ENCODE measurements at regions not wholly inside any gene's neighbourhood (a gene's known extent, or its start where the extent isn't known, plus 50 kb on each side); places are given as distances from the start of the nearest gene placed in this dataset.

DNA sequence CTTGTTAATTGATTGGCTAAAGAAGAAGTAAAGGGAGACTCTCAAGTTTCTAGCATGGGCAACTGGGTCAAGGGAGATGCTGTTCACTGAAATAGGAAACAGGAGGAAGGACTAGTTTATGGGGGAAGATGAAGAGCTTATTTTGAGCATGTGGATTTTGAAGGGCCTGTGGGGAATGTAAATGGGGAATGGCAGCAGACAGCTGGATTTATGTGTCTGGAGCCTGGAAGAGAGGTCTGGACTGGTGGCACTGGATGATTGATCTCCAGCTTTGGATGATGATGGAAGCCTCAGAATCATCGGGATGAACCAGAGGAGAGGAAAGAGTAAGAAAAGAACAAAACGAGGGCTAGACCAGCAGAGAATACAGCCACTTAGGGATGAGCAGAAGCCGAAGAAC, 54.9 kb upstream of the ENAH start:
- DNase-seq, result no peak

DNA sequence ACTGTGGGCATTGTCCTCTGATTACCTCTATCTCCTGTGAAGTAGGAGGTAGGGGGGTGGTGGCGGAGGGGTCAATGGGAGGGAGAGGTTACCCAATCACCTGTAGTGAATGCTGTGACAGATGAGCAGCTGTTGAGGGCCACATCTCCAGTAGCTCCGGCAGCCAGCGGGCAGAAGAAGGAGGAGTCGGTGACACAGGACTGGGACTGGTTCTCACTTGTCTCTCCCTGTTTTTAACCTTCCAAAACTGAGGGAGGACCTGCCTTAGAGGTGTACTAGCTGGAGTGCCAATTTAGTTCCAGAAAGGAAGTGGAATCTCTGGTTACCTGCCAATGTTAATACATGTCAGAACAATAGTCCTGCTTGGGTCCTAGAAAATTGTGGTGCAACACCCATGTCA, 56.2 kb upstream of the ENAH start:
- DNase-seq, result peak; percentile 44

DNA sequence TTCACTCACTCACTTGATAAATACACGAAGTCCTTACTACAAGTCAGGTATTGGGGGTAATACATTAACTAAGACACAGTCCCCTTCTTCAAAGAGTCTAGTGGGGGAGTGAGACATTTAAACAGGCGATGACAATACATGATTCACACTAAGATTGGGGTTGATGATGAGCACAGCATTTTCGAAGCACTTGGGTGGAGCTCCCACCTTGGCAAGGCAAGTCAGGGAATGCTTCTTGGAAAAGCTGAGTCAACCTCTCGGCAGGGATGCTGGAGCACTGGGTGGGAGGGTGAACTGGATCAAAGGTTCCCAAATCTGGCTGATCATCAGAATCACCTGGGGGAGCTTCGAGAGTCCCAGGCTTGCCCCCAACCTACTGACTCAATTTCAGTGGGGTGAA, 57.9 kb upstream of the ENAH start:
- no peak for DNase-seq

DNA sequence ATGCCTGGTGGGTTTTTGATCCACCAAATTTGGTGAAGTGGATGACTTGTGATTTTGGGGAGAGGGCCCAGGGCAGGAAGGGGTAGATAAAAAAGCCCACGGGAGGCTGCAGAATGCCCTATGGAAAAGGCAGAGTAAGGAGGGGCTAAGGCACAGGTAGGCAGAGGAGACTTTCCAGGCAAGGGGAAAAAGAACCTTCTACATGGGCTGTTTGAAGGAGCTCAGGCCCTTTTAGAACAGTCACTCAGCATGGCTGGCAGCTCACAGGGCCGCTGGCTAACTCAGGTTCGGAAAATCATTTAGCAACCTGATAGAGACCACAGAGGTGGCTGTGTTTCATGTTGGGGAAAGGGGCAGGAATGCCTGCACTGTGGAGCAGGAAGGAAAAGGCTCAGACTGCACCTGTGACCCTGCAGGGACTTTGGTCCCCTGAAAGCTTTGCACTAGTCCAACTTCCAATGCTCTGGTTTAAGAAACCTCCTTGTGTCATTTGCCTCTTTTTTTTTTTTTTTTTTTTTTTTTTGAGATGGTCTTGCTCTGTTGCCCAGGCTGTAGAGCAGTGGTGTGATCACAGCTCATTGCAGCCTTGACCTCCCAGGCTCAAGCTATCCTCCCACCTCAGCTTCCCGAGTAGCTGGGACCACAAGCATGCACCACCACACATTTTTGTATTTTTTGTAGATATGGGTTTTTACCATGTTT, 58.5 kb upstream of the ENAH start:
- no peak for DNase-seq

DNA sequence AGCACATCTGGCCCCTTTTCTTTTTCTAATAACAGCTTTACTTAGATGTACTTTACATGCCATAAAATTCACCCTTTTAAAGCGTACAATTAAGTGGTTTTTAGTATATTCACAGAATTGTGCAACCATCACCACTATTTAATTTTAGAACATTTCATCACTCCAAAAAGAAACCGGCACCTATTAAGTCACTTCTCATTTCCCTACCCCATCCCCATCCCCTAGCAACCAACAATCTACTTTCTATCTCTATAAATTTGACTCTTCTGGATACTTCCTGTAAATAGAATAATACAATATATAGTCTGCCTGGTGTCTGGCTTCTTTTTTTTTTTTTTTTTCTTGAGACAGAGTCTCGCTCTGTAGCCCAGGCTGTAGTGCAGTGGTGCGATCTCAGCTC, 59.5 kb upstream of the ENAH start:
- no peak for DNase-seq

DNA sequence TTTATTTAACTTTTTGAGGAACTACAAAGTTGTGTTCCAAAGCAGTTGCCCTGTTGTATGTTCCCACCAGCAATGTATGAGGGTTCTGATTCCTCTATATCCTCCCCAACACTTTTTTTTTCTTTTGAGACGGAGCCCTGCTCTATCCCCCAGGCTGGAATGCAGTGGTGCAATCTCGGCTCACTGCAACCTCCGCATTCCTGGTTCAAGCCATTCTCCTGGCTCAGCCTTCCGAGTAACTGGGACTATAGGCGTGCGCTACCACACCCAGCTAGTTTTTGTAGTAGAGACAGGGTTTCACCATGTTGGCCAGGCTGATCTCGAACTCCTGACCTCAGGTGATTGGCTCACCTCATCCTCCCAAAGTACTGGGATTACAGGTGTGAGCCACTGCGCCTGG, 60.4 kb upstream of the ENAH start:
- no peak for DNase-seq

DNA sequence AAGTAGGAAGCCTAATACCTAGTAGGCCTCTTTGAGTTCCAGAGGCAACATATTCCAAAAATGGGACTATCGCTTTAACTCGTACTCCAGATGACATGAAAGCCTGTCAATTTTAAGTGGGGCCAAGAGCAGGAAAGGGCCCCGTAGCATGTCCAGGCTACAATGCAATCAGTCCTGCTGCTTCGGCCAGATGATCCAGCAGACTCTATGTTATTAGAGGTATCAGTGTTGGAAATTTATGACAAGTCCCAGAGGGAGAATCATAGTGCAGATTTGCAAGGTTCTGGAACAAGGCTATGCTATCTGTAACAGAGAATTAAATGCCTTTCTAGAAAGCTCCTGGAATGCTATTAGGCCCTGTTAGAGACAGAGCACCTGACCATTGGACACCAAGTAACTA, 56.7 kb upstream of the SRP9 start:
- DNase-seq, result no peak

DNA sequence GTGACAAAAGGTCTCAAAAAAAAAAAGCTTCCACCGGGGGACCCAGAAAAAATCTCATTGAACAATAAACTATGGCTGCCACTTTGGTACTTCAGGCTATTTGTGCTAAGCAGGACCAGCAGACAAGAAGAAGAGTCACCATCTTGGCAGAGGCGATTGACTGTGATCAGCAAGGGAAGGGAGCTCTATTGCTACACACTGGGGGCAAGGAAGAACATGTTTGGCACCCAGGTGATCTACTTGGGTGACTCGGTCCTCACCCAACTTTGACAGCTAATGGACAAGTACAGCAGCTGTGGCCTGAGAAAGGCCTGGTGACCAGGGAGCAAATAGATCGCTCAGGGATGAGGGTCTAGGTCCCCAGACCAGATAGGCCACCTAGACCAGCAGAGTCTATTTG, 53.4 kb upstream of the SRP9 start:
- DNase-seq, result no peak

All from NCI-H1105 (cell line).